ENCODE measurements at regions not wholly inside any gene's neighbourhood (a gene's known extent, or its start where the extent isn't known, plus 50 kb on each side); places are given as distances from the start of the nearest gene placed in this dataset.

GRCh38 chr22:49683032-49683431 lies 144.6 kb downstream of the BRD1 start:
- TF ChIP-seq CTCF (IDR thresholded peaks at IDR 0.05) = no peak
- no peak for TF ChIP-seq EP300 (IDR thresholded peaks at IDR 0.05)
- no peak for TF ChIP-seq POLR2A (IDR thresholded peaks at IDR 0.05)

Measured in tibial nerve (tissue), 4 donors.